GM23338 (cell line): ENCODE measurements at regions not wholly inside any gene's neighbourhood (a gene's known extent, or its start where the extent isn't known, plus 50 kb on each side); places are given as distances from the start of the nearest gene placed in this dataset.

ENCODE experiments used
- ATAC-seq: fragments of 200-7000 bp; cut with Tn5 transposase; 3 replicates; pipeline ENCODE4 v1.9.1; 2020
- DNase-seq: peaks from one replicate; pipeline ENCODE4 v3.0.0-alpha.2; 2015; ENCODE audit warnings: low spot score
- H2AFZ ChIP-seq: fragments of 200-600 bp; sonication (generic); 2 replicates; pipeline ENCODE4 v1.8.0; 2016; ENCODE audit warnings: antibody characterized with exemption, mild to moderate bottlenecking, moderate library complexity
- H3F3A ChIP-seq: fragments of 200-600 bp; sonication (generic); replicated peaks from 2 replicates; pipeline ENCODE4 v1.8.0; 2017; ENCODE audit warnings: antibody characterized with exemption, mixed run types, low read depth
- H3K27ac ChIP-seq: fragments of 200-600 bp; sonication (generic); 2 replicates; pipeline ENCODE4 v1.6.1; 2016; ENCODE audit warnings: low read depth
- H3K27me3 ChIP-seq: fragments of 200-600 bp; sonication (generic); 2 replicates; pipeline ENCODE4 v1.8.0; 2016; ENCODE audit warnings: mild to moderate bottlenecking, mixed run types, moderate library complexity; ENCODE audit not compliant: insufficient read depth
- H3K36me3 ChIP-seq: fragments of 200-600 bp; sonication (generic); 2 replicates; pipeline ENCODE4 v1.8.0; 2016; ENCODE audit warnings: mild to moderate bottlenecking; ENCODE audit not compliant: insufficient read depth
- H3K4me1 ChIP-seq: fragments of 200-600 bp; sonication (generic); 2 replicates; pipeline ENCODE4 v1.8.0; 2016; ENCODE audit warnings: mild to moderate bottlenecking, moderate library complexity; ENCODE audit not compliant: insufficient read depth
- H3K4me2 ChIP-seq: fragments of 200-600 bp; sonication (generic); 2 replicates; pipeline ENCODE4 v1.7.1; 2017; ENCODE audit warnings: mixed run types
- H3K4me3 ChIP-seq: fragments of 200-600 bp; sonication (generic); 2 replicates; pipeline ENCODE4 v1.6.1; 2016; ENCODE audit warnings: mixed run types
- H3K79me2 ChIP-seq: fragments of 200-600 bp; sonication (generic); replicated peaks from 2 replicates; pipeline ENCODE4 v1.8.0; 2017; ENCODE audit warnings: mild to moderate bottlenecking; ENCODE audit not compliant: insufficient read depth
- H3K9me2 ChIP-seq: fragments of 200-600 bp; sonication (generic); 2 replicates; pipeline ENCODE4 v1.8.0; 2017; ENCODE audit not compliant: insufficient read depth
- H4K20me1 ChIP-seq: fragments of 200-600 bp; sonication (generic); replicated peaks from 2 replicates; pipeline ENCODE4 v1.8.0; 2017; ENCODE audit warnings: mild to moderate bottlenecking; ENCODE audit not compliant: insufficient read depth
- H3K27ac Mint-ChIP-seq: 2 replicates; pipeline ENCODE4 v1.8.0; 2020; ENCODE audit warnings: inconsistent platforms, mild to moderate bottlenecking, moderate library complexity, mixed read lengths
- H3K27me3 Mint-ChIP-seq: 3 replicates; pipeline ENCODE4 v1.8.0; 2022; ENCODE audit warnings: low read depth, mild to moderate bottlenecking, moderate library complexity, mixed read lengths, inconsistent platforms; ENCODE audit not compliant: insufficient read depth, poor library complexity
- H3K36me3 Mint-ChIP-seq: 3 replicates; pipeline ENCODE4 v1.8.0; 2021; ENCODE audit warnings: low read depth, mild to moderate bottlenecking, inconsistent platforms, moderate library complexity, mixed read lengths
- H3K4me1 Mint-ChIP-seq: 3 replicates; pipeline ENCODE4 v1.8.0; 2020; ENCODE audit warnings: mild to moderate bottlenecking, inconsistent platforms, mixed read lengths
- H3K4me3 Mint-ChIP-seq: 3 replicates; pipeline ENCODE4 v1.8.0; 2021; ENCODE audit warnings: moderate library complexity, mild to moderate bottlenecking, inconsistent platforms, mixed read lengths
- H3K9me3 Mint-ChIP-seq: 3 replicates; pipeline ENCODE4 v1.8.0; 2020; ENCODE audit warnings: moderate library complexity, mild to moderate bottlenecking, inconsistent platforms, mixed read lengths
- CREB1 ChIP-seq: fragments of 250-450 bp; sonication (Bioruptor Pico); IDR thresholded peaks from 2 replicates; pipeline ENCODE4 v1.5.0; 2020; ENCODE audit warnings: low read depth, mild to moderate bottlenecking, moderate library complexity
- ETS1 ChIP-seq: IDR thresholded peaks from 2 replicates; pipeline ENCODE4 v1.6.1; 2016; ENCODE audit warnings: antibody characterized with exemption
- EZH2 ChIP-seq: fragments of 200-600 bp; sonication (generic); IDR thresholded peaks from one replicate; pipeline ENCODE4 v1.8.0; 2017; ENCODE audit warnings: antibody characterized with exemption, mild to moderate bottlenecking, low read depth; ENCODE audit not compliant: unreplicated experiment
- EZH2phosphoT487 ChIP-seq: fragments of 200-600 bp; sonication (generic); IDR thresholded peaks from one replicate; pipeline ENCODE4 v1.8.1; 2018; ENCODE audit warnings: antibody characterized with exemption; ENCODE audit not compliant: unreplicated experiment
- JUNB ChIP-seq: IDR thresholded peaks from one replicate; pipeline ENCODE4 v1.6.1; 2016; ENCODE audit warnings: antibody characterized with exemption; ENCODE audit not compliant: unreplicated experiment
- POLR2AphosphoS5 ChIP-seq: IDR thresholded peaks from 2 replicates; pipeline ENCODE4 v1.6.1; 2016; ENCODE audit warnings: antibody characterized with exemption, low read depth
- STAT1 ChIP-seq: IDR thresholded peaks from one replicate; pipeline ENCODE4 v1.6.1; 2016; ENCODE audit warnings: antibody characterized with exemption; ENCODE audit not compliant: unreplicated experiment
- ZNF114 ChIP-seq: fragments of 250-450 bp; sonication (Bioruptor Pico); IDR thresholded peaks from 2 replicates; pipeline ENCODE4 v1.5.0; 2020; ENCODE audit warnings: mild to moderate bottlenecking, moderate library complexity
- ZNF331 ChIP-seq: fragments of 250-450 bp; sonication (Bioruptor Pico); IDR thresholded peaks from 2 replicates; pipeline ENCODE4 v1.5.0; 2020; ENCODE audit warnings: low read depth, mild to moderate bottlenecking, moderate library complexity
- TF ChIP-seq, protein P1 (sequence below): IDR thresholded peaks from one replicate; pipeline ENCODE4 v1.6.1; 2018; ENCODE audit warnings: antibody characterized with exemption; ENCODE audit not compliant: unreplicated experiment
- TF ChIP-seq, protein P2 (sequence below): fragments of 250-450 bp; sonication (Bioruptor Pico); IDR thresholded peaks from 2 replicates; pipeline ENCODE4 v1.5.0; 2020; ENCODE audit warnings: mild to moderate bottlenecking, moderate library complexity

GRCh38 chr13:95438297-95438696 lies 114.2 kb upstream of the CLDN10 start (continued):
- TF ChIP-seq, protein P1, sequence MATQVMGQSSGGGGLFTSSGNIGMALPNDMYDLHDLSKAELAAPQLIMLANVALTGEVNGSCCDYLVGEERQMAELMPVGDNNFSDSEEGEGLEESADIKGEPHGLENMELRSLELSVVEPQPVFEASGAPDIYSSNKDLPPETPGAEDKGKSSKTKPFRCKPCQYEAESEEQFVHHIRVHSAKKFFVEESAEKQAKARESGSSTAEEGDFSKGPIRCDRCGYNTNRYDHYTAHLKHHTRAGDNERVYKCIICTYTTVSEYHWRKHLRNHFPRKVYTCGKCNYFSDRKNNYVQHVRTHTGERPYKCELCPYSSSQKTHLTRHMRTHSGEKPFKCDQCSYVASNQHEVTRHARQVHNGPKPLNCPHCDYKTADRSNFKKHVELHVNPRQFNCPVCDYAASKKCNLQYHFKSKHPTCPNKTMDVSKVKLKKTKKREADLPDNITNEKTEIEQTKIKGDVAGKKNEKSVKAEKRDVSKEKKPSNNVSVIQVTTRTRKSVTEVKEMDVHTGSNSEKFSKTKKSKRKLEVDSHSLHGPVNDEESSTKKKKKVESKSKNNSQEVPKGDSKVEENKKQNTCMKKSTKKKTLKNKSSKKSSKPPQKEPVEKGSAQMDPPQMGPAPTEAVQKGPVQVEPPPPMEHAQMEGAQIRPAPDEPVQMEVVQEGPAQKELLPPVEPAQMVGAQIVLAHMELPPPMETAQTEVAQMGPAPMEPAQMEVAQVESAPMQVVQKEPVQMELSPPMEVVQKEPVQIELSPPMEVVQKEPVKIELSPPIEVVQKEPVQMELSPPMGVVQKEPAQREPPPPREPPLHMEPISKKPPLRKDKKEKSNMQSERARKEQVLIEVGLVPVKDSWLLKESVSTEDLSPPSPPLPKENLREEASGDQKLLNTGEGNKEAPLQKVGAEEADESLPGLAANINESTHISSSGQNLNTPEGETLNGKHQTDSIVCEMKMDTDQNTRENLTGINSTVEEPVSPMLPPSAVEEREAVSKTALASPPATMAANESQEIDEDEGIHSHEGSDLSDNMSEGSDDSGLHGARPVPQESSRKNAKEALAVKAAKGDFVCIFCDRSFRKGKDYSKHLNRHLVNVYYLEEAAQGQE: no peak
- TF ChIP-seq ZNF331 (CRISPR knock-in tag) (no peak), EZH2 (no peak), POLR2AphosphoS5 (no peak), STAT1 (no peak), CREB1 (CRISPR knock-in tag) (no peak), EZH2phosphoT487 (no peak), ETS1 (no peak)

DNA sequence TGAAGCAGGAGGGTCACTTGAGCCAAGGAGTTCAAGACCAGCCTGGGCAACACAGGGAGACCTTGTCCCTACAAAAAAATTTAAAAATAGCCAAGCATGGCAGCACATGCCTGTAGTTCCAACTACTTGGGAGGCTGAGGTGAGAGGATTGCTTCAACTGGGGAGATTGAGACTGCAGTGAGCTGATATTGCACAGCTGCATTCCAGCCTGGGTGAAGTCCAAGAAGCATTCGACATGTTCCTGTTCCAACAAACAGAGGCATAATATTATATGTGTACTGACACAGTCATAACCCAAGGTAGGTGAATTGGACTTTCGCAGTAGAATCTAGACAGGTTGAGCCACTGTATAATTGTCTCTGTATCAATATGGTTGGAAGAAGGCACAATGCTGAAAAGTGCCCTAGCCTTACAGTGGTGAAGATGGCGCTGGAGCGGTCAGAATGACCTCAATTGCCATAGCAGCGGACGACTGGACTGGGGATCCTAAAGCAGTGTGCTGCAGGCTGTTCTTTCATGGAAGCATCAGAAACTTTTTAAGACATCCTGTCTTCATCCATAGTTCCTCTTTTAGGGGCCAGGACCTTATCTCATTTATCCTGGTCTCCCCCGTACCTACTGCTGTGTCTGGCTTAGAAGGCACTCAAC lies 112.0 kb upstream of the CLDN10 start:
- H3K79me2 ChIP-seq: no peaks in the 10 kb centered on the region
- no peaks in the 10 kb centered on the region for H3F3A ChIP-seq

More for the DNA sequence above, 112.0 kb upstream of the CLDN10 start:
- Mint-ChIP-seq H3K4me3 (no peak overlapping the region), H3K27me3 (peaks cover 6% of the 10 kb centered on the region), H3K4me1 (no peaks in the 10 kb centered on the region; the same call in 2 of the 3 replicates), H3K9me3 (no peaks in the 10 kb centered on the region), H3K36me3 (no peaks in the 10 kb centered on the region), H3K27ac (no peak overlapping the region)
- H3K4me3 ChIP-seq: no peak overlapping the region
- H2AFZ ChIP-seq: no peak overlapping the region
- H3K4me2 ChIP-seq: no peak overlapping the region
- no peak for ATAC-seq
- no peaks in the 10 kb centered on the region for H3K36me3 ChIP-seq
- no peak for TF ChIP-seq ETS1
- no peak for TF ChIP-seq ZNF114 (CRISPR knock-in tag)
- TF ChIP-seq, protein P2, sequence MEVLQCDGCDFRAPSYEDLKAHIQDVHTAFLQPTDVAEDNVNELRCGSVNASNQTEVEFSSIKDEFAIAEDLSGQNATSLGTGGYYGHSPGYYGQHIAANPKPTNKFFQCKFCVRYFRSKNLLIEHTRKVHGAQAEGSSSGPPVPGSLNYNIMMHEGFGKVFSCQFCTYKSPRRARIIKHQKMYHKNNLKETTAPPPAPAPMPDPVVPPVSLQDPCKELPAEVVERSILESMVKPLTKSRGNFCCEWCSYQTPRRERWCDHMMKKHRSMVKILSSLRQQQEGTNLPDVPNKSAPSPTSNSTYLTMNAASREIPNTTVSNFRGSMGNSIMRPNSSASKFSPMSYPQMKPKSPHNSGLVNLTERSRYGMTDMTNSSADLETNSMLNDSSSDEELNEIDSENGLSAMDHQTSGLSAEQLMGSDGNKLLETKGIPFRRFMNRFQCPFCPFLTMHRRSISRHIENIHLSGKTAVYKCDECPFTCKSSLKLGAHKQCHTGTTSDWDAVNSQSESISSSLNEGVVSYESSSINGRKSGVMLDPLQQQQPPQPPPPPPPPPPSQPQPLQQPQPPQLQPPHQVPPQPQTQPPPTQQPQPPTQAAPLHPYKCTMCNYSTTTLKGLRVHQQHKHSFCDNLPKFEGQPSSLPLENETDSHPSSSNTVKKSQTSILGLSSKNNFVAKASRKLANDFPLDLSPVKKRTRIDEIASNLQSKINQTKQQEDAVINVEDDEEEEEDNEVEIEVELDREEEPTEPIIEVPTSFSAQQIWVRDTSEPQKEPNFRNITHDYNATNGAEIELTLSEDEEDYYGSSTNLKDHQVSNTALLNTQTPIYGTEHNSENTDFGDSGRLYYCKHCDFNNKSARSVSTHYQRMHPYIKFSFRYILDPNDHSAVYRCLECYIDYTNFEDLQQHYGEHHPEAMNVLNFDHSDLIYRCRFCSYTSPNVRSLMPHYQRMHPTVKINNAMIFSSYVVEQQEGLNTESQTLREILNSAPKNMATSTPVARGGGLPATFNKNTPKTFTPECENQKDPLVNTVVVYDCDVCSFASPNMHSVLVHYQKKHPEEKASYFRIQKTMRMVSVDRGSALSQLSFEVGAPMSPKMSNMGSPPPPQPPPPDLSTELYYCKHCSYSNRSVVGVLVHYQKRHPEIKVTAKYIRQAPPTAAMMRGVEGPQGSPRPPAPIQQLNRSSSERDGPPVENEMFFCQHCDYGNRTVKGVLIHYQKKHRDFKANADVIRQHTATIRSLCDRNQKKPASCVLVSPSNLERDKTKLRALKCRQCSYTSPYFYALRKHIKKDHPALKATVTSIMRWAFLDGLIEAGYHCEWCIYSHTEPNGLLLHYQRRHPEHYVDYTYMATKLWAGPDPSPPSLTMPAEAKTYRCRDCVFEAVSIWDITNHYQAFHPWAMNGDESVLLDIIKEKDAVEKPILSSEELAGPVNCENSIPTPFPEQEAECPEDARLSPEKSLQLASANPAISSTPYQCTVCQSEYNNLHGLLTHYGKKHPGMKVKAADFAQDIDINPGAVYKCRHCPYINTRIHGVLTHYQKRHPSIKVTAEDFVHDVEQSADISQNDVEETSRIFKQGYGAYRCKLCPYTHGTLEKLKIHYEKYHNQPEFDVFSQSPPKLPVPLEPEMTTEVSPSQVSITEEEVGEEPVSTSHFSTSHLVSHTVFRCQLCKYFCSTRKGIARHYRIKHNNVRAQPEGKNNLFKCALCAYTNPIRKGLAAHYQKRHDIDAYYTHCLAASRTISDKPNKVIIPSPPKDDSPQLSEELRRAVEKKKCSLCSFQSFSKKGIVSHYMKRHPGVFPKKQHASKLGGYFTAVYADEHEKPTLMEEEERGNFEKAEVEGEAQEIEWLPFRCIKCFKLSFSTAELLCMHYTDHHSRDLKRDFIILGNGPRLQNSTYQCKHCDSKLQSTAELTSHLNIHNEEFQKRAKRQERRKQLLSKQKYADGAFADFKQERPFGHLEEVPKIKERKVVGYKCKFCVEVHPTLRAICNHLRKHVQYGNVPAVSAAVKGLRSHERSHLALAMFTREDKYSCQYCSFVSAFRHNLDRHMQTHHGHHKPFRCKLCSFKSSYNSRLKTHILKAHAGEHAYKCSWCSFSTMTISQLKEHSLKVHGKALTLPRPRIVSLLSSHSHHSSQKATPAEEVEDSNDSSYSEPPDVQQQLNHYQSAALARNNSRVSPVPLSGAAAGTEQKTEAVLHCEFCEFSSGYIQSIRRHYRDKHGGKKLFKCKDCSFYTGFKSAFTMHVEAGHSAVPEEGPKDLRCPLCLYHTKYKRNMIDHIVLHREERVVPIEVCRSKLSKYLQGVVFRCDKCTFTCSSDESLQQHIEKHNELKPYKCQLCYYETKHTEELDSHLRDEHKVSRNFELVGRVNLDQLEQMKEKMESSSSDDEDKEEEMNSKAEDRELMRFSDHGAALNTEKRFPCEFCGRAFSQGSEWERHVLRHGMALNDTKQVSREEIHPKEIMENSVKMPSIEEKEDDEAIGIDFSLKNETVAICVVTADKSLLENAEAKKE (CRISPR knock-in tag): no peak
- TF ChIP-seq EZH2: no peak
- no peak for TF ChIP-seq JUNB
- no peak for TF ChIP-seq STAT1
- no peak overlapping the region for H3K27ac ChIP-seq
- no peak for DNase-seq
- H4K20me1 ChIP-seq: no peaks in the 10 kb centered on the region
- H3K27me3 ChIP-seq: no peaks in the 10 kb centered on the region
- H3K4me1 ChIP-seq: no peaks in the 10 kb centered on the region
- no peaks in the 10 kb centered on the region for H3K9me2 ChIP-seq
